ENCODE measurements at regions not wholly inside any gene's neighbourhood (a gene's known extent, or its start where the extent isn't known, plus 50 kb on each side); places are given as distances from the start of the nearest gene placed in this dataset.

GRCh38 chr3:127451321-127451720 lies 139.2 kb downstream of the TPRA1 start:
- Histone ChIP-seq H3K9me3 (no peaks in the 10 kb centered on the region), H3K4me1 (peaks cover 0 to 14% (median 14%) of the 10 kb centered on the region in 4 donors), H3K27me3 (peaks cover 0 to 81% of the 10 kb centered on the region in 2 donors), H3K27ac (no peak overlapping the region), H3K4me3 (no peak overlapping the region), H3K36me3 (no peaks in the 10 kb centered on the region)
- DNase-seq: no peak
- intact Hi-C loops (cut with DNase I; ENCODE audit: low total_unique reads): loop anchor here (10.0 kb wide), 2 partner anchors 697 to 927 kb away; partner anchors contain the start of gene CHST13
- TF ChIP-seq, protein P1, sequence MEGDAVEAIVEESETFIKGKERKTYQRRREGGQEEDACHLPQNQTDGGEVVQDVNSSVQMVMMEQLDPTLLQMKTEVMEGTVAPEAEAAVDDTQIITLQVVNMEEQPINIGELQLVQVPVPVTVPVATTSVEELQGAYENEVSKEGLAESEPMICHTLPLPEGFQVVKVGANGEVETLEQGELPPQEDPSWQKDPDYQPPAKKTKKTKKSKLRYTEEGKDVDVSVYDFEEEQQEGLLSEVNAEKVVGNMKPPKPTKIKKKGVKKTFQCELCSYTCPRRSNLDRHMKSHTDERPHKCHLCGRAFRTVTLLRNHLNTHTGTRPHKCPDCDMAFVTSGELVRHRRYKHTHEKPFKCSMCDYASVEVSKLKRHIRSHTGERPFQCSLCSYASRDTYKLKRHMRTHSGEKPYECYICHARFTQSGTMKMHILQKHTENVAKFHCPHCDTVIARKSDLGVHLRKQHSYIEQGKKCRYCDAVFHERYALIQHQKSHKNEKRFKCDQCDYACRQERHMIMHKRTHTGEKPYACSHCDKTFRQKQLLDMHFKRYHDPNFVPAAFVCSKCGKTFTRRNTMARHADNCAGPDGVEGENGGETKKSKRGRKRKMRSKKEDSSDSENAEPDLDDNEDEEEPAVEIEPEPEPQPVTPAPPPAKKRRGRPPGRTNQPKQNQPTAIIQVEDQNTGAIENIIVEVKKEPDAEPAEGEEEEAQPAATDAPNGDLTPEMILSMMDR (IDR thresholded peaks at IDR 0.05): no peak

- intact Hi-C loops (cut with DNase I; ENCODE audit: low total_unique reads): loop anchor here (10.0 kb wide), 2 partner anchors 696 to 926 kb away; partner anchors contain the start of gene CHST13
These were observed 140.2 kb downstream of the TPRA1 start for GRCh38 chr3:127450331-127450730.

DNA sequence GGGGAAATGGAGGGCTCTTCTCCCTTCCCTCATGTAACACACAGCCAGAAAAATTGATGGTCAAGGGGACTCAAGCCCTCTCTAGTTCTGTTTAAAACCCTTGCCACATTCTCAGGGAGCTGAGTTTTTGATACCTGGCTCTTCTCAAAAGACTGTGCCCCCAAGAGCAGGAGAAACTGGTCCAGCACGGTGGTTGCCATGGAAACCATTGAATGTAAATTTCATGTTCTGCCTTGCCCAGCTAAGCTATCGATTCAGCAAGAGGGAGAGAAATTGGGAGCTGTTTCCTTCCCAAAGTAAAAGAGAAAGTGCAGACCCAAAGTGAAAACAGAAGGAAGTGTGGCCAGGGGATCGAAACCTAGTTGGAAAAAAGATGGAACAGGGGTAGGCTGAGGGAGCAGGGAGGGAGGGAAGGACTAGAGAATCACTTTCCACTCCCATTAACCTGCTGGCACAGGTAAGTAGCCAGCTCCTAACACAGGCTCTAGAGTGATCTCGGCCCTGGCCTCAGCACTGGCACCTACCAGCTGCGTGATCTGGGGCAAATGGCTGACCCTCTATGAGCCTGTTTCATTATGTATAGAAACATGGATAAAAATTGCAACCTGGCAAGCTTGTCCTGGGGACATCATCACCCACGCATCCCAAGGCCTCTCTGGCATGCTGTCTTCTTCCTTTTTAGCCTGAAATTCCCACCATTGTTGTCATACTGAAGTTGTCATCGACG lies 140.9 kb downstream of the TPRA1 start:
- TF ChIP-seq, protein P1 (IDR thresholded peaks at IDR 0.05): no peak
- Histone ChIP-seq H3K4me3 (no peak overlapping the region), H3K36me3 (no peaks in the 10 kb centered on the region), H3K27me3 (peaks cover 0 to 68% of the 10 kb centered on the region in 2 donors), H3K27ac (no peak overlapping the region), H3K9me3 (no peaks in the 10 kb centered on the region), H3K4me1 (no peaks in the 10 kb centered on the region)
- DNase-seq: peak in 1 of 2 donors; percentile 23
- intact Hi-C loops (cut with DNase I; ENCODE audit: low total_unique reads): loop anchor here (10.0 kb wide), 2 partner anchors 695 to 925 kb away; partner anchors contain the start of gene CHST13

More at GRCh38 chr3:127450331-127450730, 140.2 kb downstream of the TPRA1 start:
- Histone ChIP-seq H3K36me3 (no peaks in the 10 kb centered on the region), H3K27ac (no peak overlapping the region), H3K4me3 (no peak overlapping the region), H3K9me3 (no peaks in the 10 kb centered on the region), H3K27me3 (peaks cover 0 to 75% of the 10 kb centered on the region in 2 donors), H3K4me1 (peaks cover 0 to 4% (median 4%) of the 10 kb centered on the region in 4 donors)
- TF ChIP-seq, protein P1 (IDR thresholded peaks at IDR 0.05): no peak
- peak; percentile 13 to 39 for DNase-seq

DNA sequence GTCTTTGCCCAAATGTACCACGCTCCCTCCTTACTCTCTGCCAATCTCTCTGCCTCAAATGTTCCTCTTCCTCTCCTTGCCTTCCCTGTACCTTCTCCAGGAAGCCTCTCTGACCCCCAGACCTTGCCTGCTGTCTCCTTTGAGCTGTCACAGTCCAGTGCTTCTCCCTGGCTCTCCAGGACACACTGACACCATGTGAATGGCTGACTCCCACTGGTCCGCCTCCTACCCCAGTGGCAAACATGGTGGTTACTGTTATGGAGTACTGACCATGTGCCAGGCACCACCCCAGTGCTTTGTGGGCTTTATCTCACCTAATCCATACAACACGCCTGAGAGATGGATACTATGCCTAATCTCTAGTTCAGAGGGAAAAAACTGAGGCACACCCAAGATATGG lies 141.9 kb downstream of the TPRA1 start:
- intact Hi-C loops (cut with DNase I; ENCODE audit: low total_unique reads): no loop called here
- H3K9me3 ChIP-seq: no peaks in the 10 kb centered on the region
- H3K36me3 ChIP-seq: no peaks in the 10 kb centered on the region
- H3K4me1 ChIP-seq: no peaks in the 10 kb centered on the region
- H3K4me3 ChIP-seq: no peak overlapping the region
- H3K27me3 ChIP-seq: peaks cover 0 to 59% of the 10 kb centered on the region in 2 donors
- peak; percentile 9 to 46 for DNase-seq
- no peak overlapping the region for H3K27ac ChIP-seq
- TF ChIP-seq, protein P1 (IDR thresholded peaks at IDR 0.05): no peak

- Histone ChIP-seq H3K9me3 (no peaks in the 10 kb centered on the region), H3K36me3 (no peaks in the 10 kb centered on the region), H3K4me1 (no peaks in the 10 kb centered on the region), H3K27me3 (peaks cover 0 to 56% of the 10 kb centered on the region in 2 donors), H3K27ac (no peak overlapping the region), H3K4me3 (no peak overlapping the region)
- intact Hi-C loops (cut with DNase I; ENCODE audit: low total_unique reads): no loop called here
- TF ChIP-seq, protein P1 (IDR thresholded peaks at IDR 0.05): no peak
- peak; percentile 9 to 18 for DNase-seq
These were observed 142.4 kb downstream of the TPRA1 start for GRCh38 chr3:127448161-127448561.
